Left forelimb (tissue), 1 donor: ENCODE measurements at regions not wholly inside any gene's neighbourhood (a gene's known extent, or its start where the extent isn't known, plus 50 kb on each side); places are given as distances from the start of the nearest gene placed in this dataset.

Experiments used
- DNase-seq: peaks from one replicate; pipeline ENCODE4 v3.0.0-alpha.2; 2018; ENCODE audit warnings: low spot score

DNA sequence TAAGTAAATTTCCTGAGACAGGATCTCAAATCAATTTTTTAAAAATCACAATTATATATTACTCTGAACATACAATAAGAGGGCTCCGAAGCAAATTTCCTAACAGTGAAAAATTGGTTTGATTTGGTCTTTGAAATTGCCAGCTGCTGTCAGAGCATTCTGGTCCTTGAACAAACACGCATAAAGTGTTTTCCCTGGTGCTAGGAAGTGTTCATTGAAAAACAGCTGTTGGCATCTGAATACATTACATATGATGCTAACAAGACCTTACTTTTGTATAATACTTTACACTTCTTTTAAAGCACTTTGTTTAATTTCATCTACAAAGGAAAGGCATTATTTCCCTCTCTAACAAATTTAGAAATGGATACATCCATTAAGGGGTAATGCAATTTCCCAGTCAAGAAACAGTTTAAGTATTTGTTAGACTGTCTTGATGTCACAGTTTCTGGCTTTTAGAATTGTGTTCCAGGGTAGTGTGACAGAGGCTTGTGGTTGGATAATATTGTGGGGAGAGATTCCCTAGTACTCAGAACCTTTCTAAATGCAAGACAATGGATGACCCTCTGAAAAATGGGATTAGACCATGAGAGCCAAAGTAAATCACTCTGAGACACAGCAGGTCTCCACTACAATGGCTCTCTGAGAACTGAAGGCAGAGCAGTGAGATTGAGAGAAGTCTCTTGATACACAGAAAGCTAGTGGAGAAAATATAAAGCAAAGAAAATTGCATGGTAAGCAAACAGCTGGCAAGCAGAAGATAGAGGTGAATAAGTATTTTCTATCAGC is 299.0 kb downstream of the TRIB2 start:
- DNase-seq: no peak

DNA sequence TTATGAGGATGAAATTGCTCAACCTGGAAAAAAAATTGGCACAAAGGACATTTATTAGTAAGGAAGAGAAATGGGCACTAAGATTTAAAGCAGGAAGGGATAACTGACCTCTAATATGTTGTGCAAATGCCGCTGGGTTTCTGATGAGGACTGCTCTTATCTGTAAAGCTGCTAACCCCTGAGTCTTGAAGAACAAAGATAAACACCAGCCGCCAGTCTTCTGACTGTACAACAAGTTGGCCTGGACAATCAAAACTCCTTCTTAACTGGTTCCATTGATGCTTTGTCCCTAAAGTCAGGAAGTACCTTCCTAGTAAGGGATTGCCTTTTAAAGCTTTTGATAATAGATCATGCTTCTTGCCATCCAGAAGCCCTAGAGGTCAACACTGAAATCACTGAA is 301.8 kb downstream of the TRIB2 start:
- DNase-seq: no peak

DNA sequence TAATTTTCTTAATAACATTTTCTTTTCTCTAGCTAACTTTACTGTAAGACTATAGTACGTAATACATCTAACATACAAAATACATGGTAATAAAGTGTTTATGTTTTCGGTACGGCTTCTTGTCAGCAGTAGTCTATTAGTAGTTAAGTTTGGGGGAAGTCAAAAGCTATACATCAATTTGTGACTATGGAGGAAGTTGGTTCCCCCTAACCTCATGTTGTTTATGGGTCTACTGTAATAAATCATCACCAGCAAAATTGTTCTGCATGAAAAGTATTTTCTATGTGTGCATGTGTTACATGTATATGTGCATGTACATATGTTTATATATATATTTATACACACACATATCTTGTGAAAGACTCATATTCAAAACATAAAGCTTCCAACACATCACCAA is 303.0 kb downstream of the TRIB2 start:
- no peak for DNase-seq

DNA sequence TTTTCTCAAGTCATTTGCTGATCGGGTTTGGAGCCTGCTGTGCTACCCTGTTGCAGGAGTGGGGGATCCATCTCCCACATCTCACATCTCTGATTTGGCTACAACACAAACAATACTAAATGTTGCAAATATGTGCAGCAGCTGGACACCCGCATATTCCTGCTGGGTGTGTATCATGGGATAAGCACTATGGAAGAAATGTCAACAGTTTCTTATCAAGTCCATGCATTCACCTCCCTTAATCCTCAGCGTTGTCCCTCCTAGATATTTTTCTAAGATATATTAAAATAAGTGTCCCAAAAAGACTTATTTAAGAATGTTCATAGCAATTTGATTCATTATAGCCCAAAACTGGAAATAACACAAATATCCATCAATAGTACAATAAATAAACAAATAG is 303.7 kb downstream of the TRIB2 start:
- DNase-seq: no peak

DNA sequence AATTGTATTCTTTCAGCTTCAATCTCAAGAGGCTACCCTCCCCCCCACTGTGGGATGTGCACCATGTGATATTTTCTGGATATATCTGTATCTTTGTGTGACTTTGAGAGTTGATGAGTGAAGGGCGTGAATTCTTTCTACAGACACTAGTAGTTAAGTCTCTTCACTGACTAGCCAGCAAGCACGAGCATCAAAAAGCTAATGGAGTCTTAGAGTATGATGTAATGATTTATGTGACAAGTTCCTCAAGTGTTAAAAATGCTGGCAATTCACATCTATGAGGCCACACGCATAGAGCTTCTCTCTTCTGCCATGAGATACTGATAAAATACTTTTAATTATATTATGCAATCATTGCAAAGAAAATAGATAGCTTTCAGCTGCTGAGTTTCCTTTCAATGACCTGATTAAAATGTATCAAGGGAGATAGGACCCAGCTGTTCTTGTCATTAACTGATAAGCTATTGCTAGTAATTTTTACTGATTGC is 304.8 kb downstream of the TRIB2 start:
- DNase-seq: no peak

DNA sequence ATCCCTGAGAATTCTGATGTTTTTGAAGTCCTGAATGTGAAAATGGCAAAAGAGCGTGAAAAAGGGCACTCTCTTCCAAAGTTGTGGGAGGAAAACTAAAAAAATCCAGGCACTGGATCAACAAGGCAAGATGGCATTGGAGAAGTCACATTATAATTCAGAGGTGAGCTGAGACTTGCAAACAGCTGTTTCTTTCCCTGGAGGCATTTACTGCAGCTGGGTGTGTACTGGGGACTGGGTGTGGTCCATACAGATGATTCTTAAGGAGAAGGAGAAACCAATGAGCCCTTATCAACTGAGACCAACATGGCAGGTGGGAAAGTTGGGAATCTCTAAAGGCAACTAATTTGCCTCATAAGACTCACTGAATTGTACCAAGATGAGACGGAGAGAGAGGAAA is 313.9 kb downstream of the TRIB2 start:
- DNase-seq: no peak

DNA sequence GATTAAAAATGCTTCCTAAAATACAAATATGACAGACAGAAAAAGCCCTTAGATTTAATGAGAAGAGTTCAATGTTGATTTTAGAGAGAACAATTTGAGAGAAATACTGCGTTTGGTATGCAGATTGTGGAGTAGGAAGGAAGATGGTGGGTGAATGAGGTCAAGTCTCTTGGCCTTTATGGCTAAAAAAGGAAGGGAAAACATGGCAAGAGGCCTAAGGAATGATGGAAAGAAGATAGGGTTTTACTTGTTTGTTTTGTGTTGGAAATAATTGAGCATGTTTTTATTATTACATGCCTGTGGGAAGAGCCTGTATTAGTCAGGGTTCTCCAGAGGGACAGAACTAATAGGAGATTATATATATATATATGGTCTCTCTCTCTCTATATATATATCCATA is 318.1 kb downstream of the TRIB2 start:
- DNase-seq: no peak

DNA sequence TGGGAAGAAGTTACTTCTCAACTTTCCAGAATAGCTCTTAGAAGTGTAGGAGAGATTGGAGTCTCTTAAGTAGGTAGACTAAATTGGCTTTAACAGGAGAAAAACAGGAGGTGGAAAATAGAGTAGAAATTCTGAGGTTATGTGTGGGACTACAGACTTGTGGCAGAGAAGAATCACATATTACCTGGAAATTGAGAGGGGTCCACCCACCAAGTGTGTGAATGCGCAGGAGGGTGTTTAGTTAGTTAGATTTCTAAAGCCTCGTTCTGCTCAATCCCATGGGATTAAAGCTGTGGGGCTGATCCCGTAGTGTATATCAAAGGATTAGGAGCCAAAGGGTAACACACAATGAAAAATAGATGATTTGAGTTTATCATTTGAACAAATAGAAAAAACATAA is 319.1 kb downstream of the TRIB2 start:
- DNase-seq: no peak

DNA sequence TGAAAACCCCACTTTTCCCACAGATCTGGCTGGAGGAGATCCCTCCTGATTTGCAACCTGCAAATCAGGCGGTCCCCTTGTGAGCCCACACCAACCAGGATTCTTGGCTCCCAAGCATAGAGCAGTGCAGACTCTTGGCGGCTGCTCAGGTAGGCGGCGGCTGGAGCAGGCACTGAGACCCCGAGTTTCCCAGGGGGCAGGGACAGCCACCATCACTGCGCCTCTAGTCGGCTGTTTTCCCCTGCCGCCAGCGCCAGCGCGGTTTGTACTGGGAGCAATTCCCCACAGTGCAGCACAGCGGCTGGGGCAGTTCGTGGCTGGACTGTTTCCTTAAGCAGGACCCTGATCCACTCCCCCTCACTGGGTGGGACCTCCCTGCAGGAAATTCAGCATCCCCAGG is 323.3 kb downstream of the TRIB2 start:
- no peak for DNase-seq

DNA sequence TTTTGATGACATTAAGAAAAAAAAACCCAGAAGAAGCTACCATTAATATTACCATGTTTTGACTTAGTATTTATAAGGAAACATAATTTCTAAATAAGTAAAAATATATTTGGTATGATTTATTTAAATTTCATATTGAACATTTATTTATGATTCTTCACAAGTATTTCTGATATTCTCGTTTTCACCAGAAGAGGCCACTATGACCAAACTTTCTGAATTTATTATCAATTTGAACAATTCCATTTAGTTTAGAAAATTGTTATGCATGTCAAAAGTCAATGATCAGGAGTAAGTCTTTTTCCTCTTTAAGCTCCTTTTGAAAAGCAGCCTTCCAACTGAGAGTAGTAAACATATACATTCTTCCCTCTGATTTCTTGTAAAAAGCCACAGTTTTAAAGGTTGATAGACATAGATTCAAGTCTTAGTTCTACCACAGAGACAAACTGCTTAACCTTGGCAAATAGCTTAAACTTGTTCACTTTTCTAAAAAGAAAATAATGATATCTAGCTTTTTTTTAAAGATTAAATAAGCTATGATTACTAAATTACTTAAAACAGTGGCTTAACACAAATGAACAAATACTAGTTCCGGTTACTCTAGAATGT is 329.9 kb downstream of the TRIB2 start:
- DNase-seq: no peak

DNA sequence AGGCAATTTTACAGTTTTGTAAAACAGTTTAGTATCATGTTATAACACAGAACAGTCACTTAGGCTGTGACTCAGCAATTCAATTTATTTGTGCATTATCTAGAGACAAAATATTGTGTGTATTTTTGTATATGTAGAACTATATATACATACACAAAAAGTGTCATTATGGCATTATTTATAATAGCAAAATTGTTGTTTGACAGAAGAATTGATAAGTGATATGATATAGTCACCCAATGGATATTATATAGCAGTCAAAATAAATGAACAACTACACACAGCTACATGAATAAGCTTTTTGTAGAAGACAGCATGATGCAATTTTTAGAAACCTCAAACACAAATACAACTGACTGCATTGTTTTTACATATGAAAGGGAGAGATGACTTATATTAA is 334.0 kb downstream of the TRIB2 start:
- DNase-seq: no peak

DNA sequence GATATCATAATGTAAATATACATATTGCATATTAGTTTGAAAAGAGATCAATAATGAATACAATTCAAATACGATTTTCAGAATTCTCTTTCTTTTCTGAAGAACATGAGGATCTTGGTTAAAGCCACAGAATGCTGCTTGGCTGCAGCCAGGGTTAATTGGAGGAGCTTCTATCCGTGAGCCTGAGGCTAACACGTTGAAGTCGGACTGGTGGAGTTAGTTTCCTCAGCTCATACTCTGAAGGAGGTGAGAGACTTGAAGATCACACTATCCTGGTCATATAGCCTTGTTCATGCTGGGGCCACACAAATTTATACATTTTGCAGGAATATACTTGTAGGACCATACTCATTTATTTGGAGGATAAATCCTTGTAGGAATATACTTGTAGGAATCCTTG is 335.8 kb downstream of the TRIB2 start:
- DNase-seq: no peak

DNA sequence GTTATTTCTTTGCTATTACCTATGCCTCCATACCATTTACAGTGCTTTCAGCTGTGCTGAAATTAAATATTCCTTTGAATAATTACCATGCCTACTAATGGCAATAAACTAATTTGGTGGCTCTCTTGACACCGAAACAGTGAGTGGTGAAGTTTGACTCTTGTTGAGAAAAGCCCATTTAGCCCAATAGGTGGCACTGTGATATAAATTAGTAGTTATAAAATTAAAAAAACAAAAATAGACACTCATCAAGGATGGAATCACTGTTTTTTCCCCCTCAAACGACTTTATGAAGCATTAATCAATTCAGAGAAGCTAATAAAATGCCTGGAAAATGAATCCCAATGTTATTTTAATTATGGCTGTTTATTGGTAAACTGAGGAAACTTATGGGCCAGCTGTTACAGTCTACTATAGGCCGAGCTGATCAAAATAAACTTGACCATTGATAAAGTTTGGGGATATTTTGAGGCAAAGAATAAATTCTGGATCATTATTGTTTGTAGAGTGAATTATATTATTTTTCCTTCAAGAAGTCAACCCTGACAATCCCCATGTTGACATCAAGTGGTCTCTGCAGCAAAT is 339.6 kb downstream of the TRIB2 start:
- DNase-seq: no peak

DNA sequence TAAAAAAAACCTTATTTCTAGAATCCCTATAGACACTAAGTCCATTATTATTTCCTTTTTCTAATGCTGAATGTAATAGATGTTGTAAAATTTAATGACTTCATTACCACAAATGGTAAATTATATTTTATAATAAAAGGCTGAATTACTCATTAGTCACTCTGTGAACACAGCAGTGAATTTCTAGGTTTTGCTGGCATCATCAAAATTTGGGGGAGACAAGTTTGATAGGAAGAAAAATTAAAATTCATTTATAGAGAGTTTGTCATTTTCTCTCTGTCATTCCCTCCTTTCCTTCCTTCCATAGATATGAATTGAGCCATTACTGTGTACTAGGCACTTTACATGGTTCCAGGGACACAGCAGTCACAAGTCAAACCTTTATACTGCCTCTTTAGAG is 340.9 kb downstream of the TRIB2 start:
- DNase-seq: no peak

DNA sequence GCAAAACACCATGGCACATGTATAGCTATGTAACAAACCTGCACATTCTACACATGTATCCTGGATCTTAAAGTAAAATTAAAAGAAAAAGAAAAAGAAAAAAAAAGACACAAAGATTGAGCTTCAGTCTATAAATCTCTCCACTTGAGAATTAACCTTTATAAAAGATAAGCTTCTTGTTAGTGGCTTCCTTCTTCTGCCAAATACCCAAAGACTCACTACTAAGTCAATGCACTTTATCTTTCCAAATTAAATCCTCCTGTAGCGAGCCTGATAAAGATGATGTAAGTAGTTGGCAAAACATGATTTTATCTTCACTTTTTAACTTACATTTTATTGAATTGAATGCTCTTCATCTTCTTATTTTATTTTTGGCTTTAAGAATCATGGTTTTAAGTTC is 349.9 kb downstream of the TRIB2 start:
- DNase-seq: no peak

DNA sequence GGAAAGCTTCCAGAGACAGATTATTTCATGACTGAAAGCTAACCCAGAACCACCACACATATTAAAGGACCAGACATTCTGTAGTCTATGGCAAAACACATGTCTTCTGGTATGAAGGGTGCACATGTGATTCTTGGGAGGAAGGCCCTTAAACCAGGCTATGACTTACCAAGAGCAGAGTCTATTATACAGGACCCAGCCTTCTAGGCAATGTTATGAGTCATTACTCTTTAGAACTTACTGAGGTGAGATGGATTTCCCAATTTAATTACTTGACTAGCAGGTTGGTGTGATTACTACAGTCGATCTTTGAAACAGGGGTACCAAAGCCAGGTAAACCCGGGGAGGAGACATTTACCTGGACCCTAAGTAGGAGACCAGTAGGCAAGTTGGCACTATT is 350.8 kb downstream of the TRIB2 start:
- DNase-seq: no peak

DNA sequence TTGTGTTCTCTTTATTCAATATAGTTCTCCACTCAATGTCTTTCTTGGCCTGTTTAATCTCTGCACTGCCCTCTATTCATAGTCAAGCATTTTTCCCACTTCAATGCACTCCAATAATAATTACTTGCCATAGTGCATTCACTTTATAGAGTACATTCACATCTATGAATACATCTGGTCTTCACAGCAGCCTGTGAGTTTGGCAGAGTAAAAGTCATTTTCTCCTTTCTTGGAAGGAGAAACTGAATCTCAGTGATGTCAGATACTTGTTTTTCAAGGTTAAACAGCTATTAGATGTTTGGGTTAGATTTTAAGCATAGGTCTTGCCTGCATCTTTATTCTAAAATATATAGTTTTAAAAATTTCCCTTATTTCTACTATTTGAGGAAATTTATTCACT is 373.2 kb downstream of the TRIB2 start:
- no peak for DNase-seq

DNA sequence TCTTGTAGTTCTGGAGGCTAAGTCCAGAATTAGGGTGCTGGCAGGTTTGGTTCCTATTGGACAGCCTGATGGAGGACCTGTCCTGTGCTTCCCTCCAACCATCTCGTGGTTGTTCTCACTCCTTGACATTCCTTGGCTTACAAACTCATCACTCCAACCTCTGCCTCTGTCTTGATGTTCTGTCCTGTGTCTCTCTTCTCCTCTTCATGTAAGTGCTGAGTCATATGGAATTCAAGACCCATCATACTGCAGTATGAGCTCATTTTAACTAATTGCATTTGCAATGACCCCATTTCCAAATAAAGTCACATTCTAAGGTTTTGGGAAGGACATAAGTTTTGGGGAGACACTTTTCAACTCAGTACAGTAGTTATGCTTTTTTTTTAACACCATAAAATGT is 374.7 kb downstream of the TRIB2 start:
- DNase-seq: no peak

DNA sequence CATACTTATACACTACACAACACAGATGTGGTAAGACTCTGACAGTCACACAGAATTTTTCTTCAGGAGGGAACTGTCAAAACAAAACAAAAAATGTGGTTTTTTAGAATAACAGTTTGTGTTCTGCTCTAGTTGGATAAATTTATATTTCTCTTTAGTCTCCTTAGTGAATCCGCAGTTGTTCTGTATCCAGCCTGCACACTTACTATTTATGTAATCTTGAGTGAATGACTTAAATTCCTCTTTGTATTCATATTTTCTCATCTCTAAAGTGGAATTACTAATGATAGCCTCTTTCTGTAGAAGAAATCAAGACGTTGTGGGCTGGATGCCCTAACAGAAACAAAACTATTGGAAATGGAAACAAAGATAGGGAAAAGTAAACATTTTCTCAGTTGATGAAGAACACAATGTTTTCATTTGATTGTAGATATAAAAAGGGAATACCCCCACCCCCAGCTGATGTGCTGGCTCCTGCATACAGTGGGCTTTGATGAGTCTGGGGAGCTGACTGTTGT is 375.2 kb downstream of the TRIB2 start:
- no peak for DNase-seq

DNA sequence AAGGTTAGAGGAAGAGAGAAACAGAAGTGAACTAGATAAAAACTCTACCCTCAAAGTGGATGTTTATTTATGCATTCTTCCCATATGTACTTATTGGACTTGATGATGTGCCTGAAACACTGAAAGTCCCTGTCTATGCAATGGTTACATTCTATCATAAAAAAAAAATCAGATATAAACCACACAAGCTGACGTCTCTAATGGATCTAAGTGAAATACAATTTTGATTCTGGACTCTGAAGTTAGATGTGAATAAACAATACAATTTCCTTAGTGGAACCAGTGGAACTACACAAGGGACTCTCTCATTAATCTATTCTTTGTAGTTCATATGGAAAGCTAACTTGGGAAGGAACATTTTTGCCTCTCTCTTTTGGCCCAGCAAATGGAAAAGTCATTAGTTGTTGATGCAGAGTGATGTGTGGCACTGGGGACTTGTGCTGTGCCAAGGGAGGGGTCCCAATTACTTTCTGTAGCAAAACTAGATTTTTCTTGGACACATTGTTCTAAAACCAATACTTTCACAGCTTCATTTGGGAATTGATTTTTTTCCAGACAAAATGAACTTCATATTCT is 376.8 kb downstream of the TRIB2 start:
- DNase-seq: no peak

DNA sequence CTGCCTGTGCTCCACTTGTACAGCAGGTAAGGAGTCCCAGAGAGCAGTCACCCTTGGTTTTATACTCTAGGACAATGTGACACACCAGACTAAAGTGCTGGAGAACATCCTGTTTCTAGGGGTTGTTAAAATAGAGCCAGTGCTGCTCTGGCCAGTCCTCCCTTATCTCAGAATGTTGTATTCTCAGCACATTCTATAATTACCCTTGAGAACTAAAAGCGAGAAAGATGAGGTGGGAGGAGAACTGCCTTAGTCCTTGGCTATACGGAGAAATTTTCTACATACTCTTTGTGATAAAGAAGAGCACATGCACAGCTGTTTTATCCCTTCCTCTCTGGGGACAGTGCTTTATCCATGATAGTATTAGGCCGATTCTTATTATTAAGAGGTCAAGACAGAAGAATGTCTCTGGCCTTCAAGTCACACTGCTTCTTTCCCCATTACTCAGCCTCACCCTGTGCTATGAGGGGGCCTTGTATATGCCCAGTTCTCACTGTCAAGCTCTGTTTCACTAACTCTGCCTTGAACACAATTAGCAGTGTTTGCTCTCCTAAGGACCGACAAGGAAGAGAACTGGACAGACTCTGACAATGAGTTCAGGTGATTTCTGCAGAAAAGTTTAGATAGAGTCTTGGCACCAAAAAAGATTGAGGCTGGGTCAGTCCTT is 385.8 kb downstream of the TRIB2 start:
- no peak for DNase-seq

DNA sequence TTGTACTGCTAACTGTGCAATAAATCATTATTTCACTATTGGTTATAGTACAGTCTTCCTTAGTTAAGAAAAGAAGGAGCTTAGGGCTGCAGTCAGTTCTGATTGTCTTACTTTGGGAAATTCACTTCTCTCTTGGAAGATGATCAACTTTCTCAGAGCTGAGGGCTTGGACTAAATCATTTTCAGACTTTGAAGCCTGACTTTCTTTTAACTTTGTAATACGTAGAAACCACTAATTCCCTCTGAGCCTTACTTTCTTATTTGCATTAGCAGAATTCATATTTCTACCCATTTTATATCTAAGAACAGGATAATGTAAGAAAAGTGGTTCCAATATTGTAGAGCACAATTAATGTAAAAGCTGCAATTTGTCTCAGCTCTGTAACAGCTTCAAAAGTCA is 386.4 kb downstream of the TRIB2 start:
- no peak for DNase-seq
